Breast epithelium (tissue), 4 donors: ENCODE measurements at regions not wholly inside any gene's neighbourhood (a gene's known extent, or its start where the extent isn't known, plus 50 kb on each side); places are given as distances from the start of the nearest gene placed in this dataset.

ENCODE experiments used
- DNase-seq, 2 donors: peaks; one replicate each; pipeline ENCODE4 v3.0.0-alpha.2; 2019; ENCODE audit warnings: low spot score in 2 of 2
- H3K27ac ChIP-seq, 2 donors: fragments of 200-600 bp; sonication (generic) in 1 of 2; one replicate each; pipeline ENCODE4 v1.5.1; 2016 to 2019; ENCODE audit warnings: mild to moderate bottlenecking in 1 of 2
- H3K27me3 ChIP-seq, 2 donors: fragments of 200-600 bp; sonication (generic) in 1 of 2; one replicate each; pipeline versions ENCODE4 v1.5.1 to v1.6.0; 2017 to 2019; ENCODE audit warnings: control low read depth in 1 of 2, mild to moderate bottlenecking in 1 of 2
- H3K36me3 ChIP-seq: fragments of 200-600 bp; one replicate; pipeline ENCODE4 v1.5.1; 2019
- H3K4me1 ChIP-seq, 2 donors: fragments of 200-600 bp; sonication (generic); one replicate each; pipeline ENCODE4 v1.5.1; 2016 to 2019; ENCODE audit warnings: control low read depth in 1 of 2
- H3K4me3 ChIP-seq, 3 donors: fragments of 200-600 bp; sonication (generic); 1 replicate in 2 of 3; 2 replicates in 1 of 3; pipeline ENCODE4 v1.5.1; 2016 to 2019; ENCODE audit warnings: mild to moderate bottlenecking in 3 of 3, moderate library complexity in 2 of 3
- H3K9me3 ChIP-seq, 2 donors: fragments of 200-600 bp; sonication (generic) in 1 of 2; one replicate each; pipeline ENCODE4 v1.5.1; 2016 to 2019; ENCODE audit warnings: control low read depth in 1 of 2
- CTCF ChIP-seq, 3 donors: fragments of 450-650 bp; IDR thresholded peaks; one replicate each; pipeline ENCODE4 v1.5.1; 2016 to 2017; ENCODE audit warnings: antibody characterized with exemption in 3 of 3, mild to moderate bottlenecking in 3 of 3, moderate library complexity in 3 of 3
- POLR2A ChIP-seq: fragments of 450-650 bp; IDR thresholded peaks from one replicate; pipeline ENCODE4 v1.6.1; 2016; ENCODE audit warnings: antibody characterized with exemption, mild to moderate bottlenecking, moderate library complexity
- POLR2AphosphoS5 ChIP-seq, 3 donors: sonication (generic); formaldehyde crosslinking; IDR thresholded peaks; one replicate each; pipeline ENCODE4 v1.6.1; 2017; ENCODE audit warnings: antibody characterized with exemption in 3 of 3
- intact Hi-C: fragments of 100-400 bp; cut with DNase I; formaldehyde crosslinking; loops from one replicate; pipeline ENCODE4 v1.15.1; 2023; ENCODE audit warnings: low total_unique reads

- H3K27ac ChIP-seq, result no peak overlapping the region
- no peaks in the 10 kb centered on the region for H3K36me3 ChIP-seq
- intact Hi-C loops, result no loop called here
- TF ChIP-seq POLR2AphosphoS5 (IDR thresholded peaks at IDR 0.05), result no peak
- no peak for TF ChIP-seq CTCF (IDR thresholded peaks at IDR 0.05)
- TF ChIP-seq POLR2A, result no peak
- H3K27me3 ChIP-seq, result no peaks in the 10 kb centered on the region
- H3K4me1 ChIP-seq, result no peaks in the 10 kb centered on the region
- no peak overlapping the region for H3K4me3 ChIP-seq
- DNase-seq, result no peak
- H3K9me3 ChIP-seq, result no peaks in the 10 kb centered on the region
Measured at GRCh38 chr16:62406387-62406786, 370.1 kb upstream of the CDH8 start.

GRCh38 chr16:62404842-62405611 is 368.8 kb upstream of the CDH8 start:
- Histone ChIP-seq H3K27me3 (no peaks in the 10 kb centered on the region), H3K27ac (no peak overlapping the region), H3K4me3 (no peak overlapping the region), H3K36me3 (no peaks in the 10 kb centered on the region), H3K4me1 (no peaks in the 10 kb centered on the region), H3K9me3 (no peaks in the 10 kb centered on the region)
- no peak for DNase-seq
- no peak for TF ChIP-seq POLR2A
- TF ChIP-seq CTCF (IDR thresholded peaks at IDR 0.05), result no peak
- no peak for TF ChIP-seq POLR2AphosphoS5 (IDR thresholded peaks at IDR 0.05)
- intact Hi-C loops, result no loop called here

GRCh38 chr16:62392698-62393097 is 356.5 kb upstream of the CDH8 start:
- H3K36me3 ChIP-seq, result no peaks in the 10 kb centered on the region
- no peak overlapping the region for H3K4me3 ChIP-seq
- no peak for DNase-seq
- intact Hi-C loops, result no loop called here
- no peaks in the 10 kb centered on the region for H3K9me3 ChIP-seq
- no peaks in the 10 kb centered on the region for H3K4me1 ChIP-seq
- H3K27ac ChIP-seq, result no peak overlapping the region
- no peaks in the 10 kb centered on the region for H3K27me3 ChIP-seq
- TF ChIP-seq POLR2A (no peak), POLR2AphosphoS5 (IDR thresholded peaks at IDR 0.05) (no peak), CTCF (IDR thresholded peaks at IDR 0.05) (no peak)

GRCh38 chr16:62391940-62392339 is 355.7 kb upstream of the CDH8 start:
- DNase-seq, result no peak
- H3K4me3 ChIP-seq, result no peak overlapping the region
- TF ChIP-seq POLR2AphosphoS5 (IDR thresholded peaks at IDR 0.05) (no peak), POLR2A (no peak), CTCF (IDR thresholded peaks at IDR 0.05) (no peak)

GRCh38 chr16:62391134-62391533 is 354.9 kb upstream of the CDH8 start:
- H3K4me1 ChIP-seq, result no peaks in the 10 kb centered on the region
- intact Hi-C loops, result no loop called here

More at GRCh38 chr16:62391940-62392339, 355.7 kb upstream of the CDH8 start:
- Histone ChIP-seq H3K36me3 (no peaks in the 10 kb centered on the region), H3K27me3 (no peaks in the 10 kb centered on the region), H3K27ac (no peak overlapping the region), H3K9me3 (no peaks in the 10 kb centered on the region), H3K4me1 (no peaks in the 10 kb centered on the region)
- intact Hi-C loops, result no loop called here

More at GRCh38 chr16:62391134-62391533, 354.9 kb upstream of the CDH8 start:
- Histone ChIP-seq H3K27me3 (no peaks in the 10 kb centered on the region), H3K4me3 (no peak overlapping the region), H3K36me3 (no peaks in the 10 kb centered on the region), H3K9me3 (no peaks in the 10 kb centered on the region), H3K27ac (no peak overlapping the region)
- DNase-seq, result no peak
- no peak for TF ChIP-seq CTCF (IDR thresholded peaks at IDR 0.05)
